HepG2 (cell line): ENCODE measurements at regions not wholly inside any gene's neighbourhood (a gene's known extent, or its start where the extent isn't known, plus 50 kb on each side); places are given as distances from the start of the nearest gene placed in this dataset.

Experiments used
- ATAC-seq: fragments of 200-7000 bp; cut with Tn5 transposase; 3 replicates; pipeline ENCODE4 v1.9.1; 2020; ENCODE audit warnings: mild to moderate bottlenecking, moderate library complexity
- BruUV-seq: library from RNA; stranded (reverse); fragments of 400-500 nt; replicated peaks from 2 replicates; lab custom pipeline; 2021; lab: Mats Ljungman, UMichigan
- CTCF ChIA-PET: fragments of 300-600 bp; formaldehyde crosslinking; extraction: SDS; loops from one replicate; lab custom pipeline; 2021; ENCODE audit warnings: low total read pairs, inconsistent platforms, low intra/inter-chr PET ratio; lab: Yijun Ruan, JAX
- POLR2A ChIA-PET: fragments of 350-600 bp; sonication (Branson Sonifier 250); formaldehyde crosslinking; loops from one replicate; lab custom pipeline; 2020; ENCODE audit warnings: antibody characterized with exemption, inconsistent platforms; lab: Yijun Ruan, JAX
- DNase-seq: peaks from one replicate; pipeline ENCODE4 v3.0.0-alpha.2; 2015; ENCODE audit warnings: low spot score
- FAIRE-seq: peaks from 3 replicates; lab custom pipeline; 2011; peaks lifted over from hg19 to GRCh38; lab: Jason Lieb, UNC
- H2AFZ ChIP-seq: one replicate; pipeline ENCODE4 v1.6.1; 2011; ENCODE audit warnings: low read length, inconsistent platforms
- H3K27ac ChIP-seq: fragments of 300-600 bp; 3 replicates; pipeline ENCODE4 v1.8.0; 2011; ENCODE audit warnings: mixed run types, mild to moderate bottlenecking, mixed read lengths, low read length, inconsistent platforms; ENCODE audit not compliant: insufficient read depth; ENCODE audit errors: extremely low read length
- H3K27me3 ChIP-seq, 2 experiments: fragments of 200-600 bp in 1 of 2; 2 replicates in 1 of 2; 3 replicates in 1 of 2; pipeline versions ENCODE4 v1.6.0 to v1.8.0; 2011; ENCODE audit warnings: low read length in 2 of 2, mild to moderate bottlenecking in 2 of 2, moderate library complexity in 2 of 2, inconsistent platforms in 1 of 2; ENCODE audit not compliant: insufficient read depth in 2 of 2, control insufficient read depth in 1 of 2
- H3K36me3 ChIP-seq, 2 experiments: fragments of 200-600 bp in 1 of 2; replicated peaks in 1 of 2; 2 replicates in 1 of 2; 3 replicates in 1 of 2; pipeline versions ENCODE4 v1.5.1 to v1.8.0; 2011; ENCODE audit warnings: low read length in 2 of 2, inconsistent platforms in 1 of 2; ENCODE audit not compliant: insufficient read depth in 2 of 2, control insufficient read depth in 1 of 2
- H3K4me1 ChIP-seq: 2 replicates; pipeline ENCODE4 v1.5.1; 2012; ENCODE audit warnings: low read length, inconsistent platforms; ENCODE audit not compliant: insufficient read depth
- H3K4me2 ChIP-seq: 2 replicates; pipeline ENCODE4 v1.6.0; 2011; ENCODE audit warnings: low read depth, low read length, inconsistent platforms
- H3K4me3 ChIP-seq, 3 experiments: fragments of 200-600 bp in 1 of 3; sonication (generic), shearing (Covaris generic) in 1 of 3; replicated peaks in 1 of 3; 2 replicates each; pipeline ENCODE4 v1.5.1; 2011 to 2016; ENCODE audit warnings: low read length in 3 of 3, inconsistent platforms in 2 of 3, low read depth in 2 of 3, mild to moderate bottlenecking in 2 of 3, control low read depth in 1 of 3, mixed read lengths in 1 of 3; ENCODE audit not compliant: insufficient read depth in 1 of 3
- H3K79me2 ChIP-seq: one replicate; pipeline ENCODE4 v1.6.1; 2011; ENCODE audit warnings: low read length, inconsistent platforms; ENCODE audit not compliant: insufficient read depth
- H3K9ac ChIP-seq: 2 replicates; pipeline ENCODE4 v1.6.0; 2011; ENCODE audit warnings: mild to moderate bottlenecking, low read depth, low read length, inconsistent platforms; ENCODE audit not compliant: insufficient read depth
- H3K9me3 ChIP-seq: 2 replicates; pipeline ENCODE4 v1.5.1; 2012; ENCODE audit warnings: mild to moderate bottlenecking, low read length
- H4K20me1 ChIP-seq: 2 replicates; pipeline ENCODE4 v1.6.0; 2011; ENCODE audit warnings: inconsistent platforms, mild to moderate bottlenecking, low read length, moderate library complexity; ENCODE audit not compliant: insufficient read depth
- CBX1 ChIP-seq: IDR thresholded peaks from one replicate; pipeline ENCODE4 v1.6.1; 2016; ENCODE audit warnings: antibody characterized with exemption, low read depth
- DPF2 ChIP-seq: sonication (generic); formaldehyde crosslinking; IDR thresholded peaks from 2 replicates; pipeline ENCODE4 v1.4.0; 2020; ENCODE audit warnings: mild to moderate bottlenecking, low read depth, missing genetic modification reagents, borderline replicate concordance
- IKZF4 ChIP-seq: sonication (generic); formaldehyde crosslinking; IDR thresholded peaks from 2 replicates; pipeline ENCODE4 v1.5.1; 2020; ENCODE audit warnings: borderline replicate concordance, mild to moderate bottlenecking, low read depth, missing genetic modification reagents; ENCODE audit errors: not compliant biosample characterization
- MEF2D ChIP-seq: sonication (generic); formaldehyde crosslinking; IDR thresholded peaks from 2 replicates; pipeline ENCODE4 v1.5.1; 2020; ENCODE audit warnings: mild to moderate bottlenecking, missing genetic modification reagents
- MXD4 ChIP-seq: IDR thresholded peaks from 2 replicates; pipeline ENCODE4 v1.6.1; 2016; ENCODE audit warnings: mild to moderate bottlenecking, missing biosample characterization, missing genetic modification reagents
- NKX3-1 ChIP-seq: sonication (generic); formaldehyde crosslinking; IDR thresholded peaks from 2 replicates; pipeline ENCODE4 v1.5.0; 2020; ENCODE audit warnings: missing genetic modification reagents
- NR3C1 ChIP-seq: sonication (generic); formaldehyde crosslinking; IDR thresholded peaks from 2 replicates; pipeline ENCODE4 v1.4.0; 2020; ENCODE audit warnings: missing genetic modification reagents
- RBFOX2 ChIP-seq: fragments of 200-400 bp; formaldehyde crosslinking; IDR thresholded peaks from 2 replicates; pipeline ENCODE4 v1.6.1; 2017; ENCODE audit warnings: low read depth, mild to moderate bottlenecking, low read length
- SOX13 ChIP-seq, 3 experiments: fragments of 450-650 bp in 1 of 3; sonication (generic) in 1 of 3; formaldehyde crosslinking in 1 of 3; IDR thresholded peaks in 2 of 3; conservative IDR thresholded peaks in 1 of 3; 2 replicates each; pipeline versions ENCODE4 v1.5.0 to v1.6.1; 2016 to 2020; ENCODE audit warnings: antibody characterized with exemption in 1 of 3, mild to moderate bottlenecking in 1 of 3, missing compliant biosample characterization in 1 of 3, missing genetic modification reagents in 1 of 3, moderate library complexity in 1 of 3
- ZBTB2 ChIP-seq: sonication (generic); formaldehyde crosslinking; IDR thresholded peaks from 2 replicates; pipeline ENCODE4 v1.8.0; 2022; ENCODE audit warnings: low read depth, missing genetic modification reagents
- ZFYVE20 ChIP-seq: sonication (generic); formaldehyde crosslinking; IDR thresholded peaks from 2 replicates; pipeline ENCODE4 v1.8.0; 2023; ENCODE audit warnings: low read depth, mild to moderate bottlenecking, moderate library complexity, missing genetic modification reagents, borderline replicate concordance
- ZNF143 ChIP-seq: sonication (generic); formaldehyde crosslinking; IDR thresholded peaks from 2 replicates; pipeline ENCODE4 v1.4.0; 2020; ENCODE audit warnings: missing genetic modification reagents
- ZNF256 ChIP-seq: sonication (generic); formaldehyde crosslinking; conservative IDR thresholded peaks from 2 replicates; pipeline ENCODE4 v1.4.0; 2020; ENCODE audit warnings: missing genetic modification reagents
- ZNF34 ChIP-seq: sonication (generic); formaldehyde crosslinking; IDR thresholded peaks from 2 replicates; pipeline ENCODE4 v1.4.0; 2020; ENCODE audit warnings: mild to moderate bottlenecking, missing genetic modification reagents, borderline replicate concordance
- ZNF563 ChIP-seq: sonication (generic); formaldehyde crosslinking; IDR thresholded peaks from 2 replicates; pipeline ENCODE4 v1.8.0; 2022; ENCODE audit warnings: mild to moderate bottlenecking, moderate library complexity, missing genetic modification reagents
- ZNF674 ChIP-seq: sonication (generic); formaldehyde crosslinking; IDR thresholded peaks from 2 replicates; pipeline ENCODE4 v1.5.0; 2020; ENCODE audit warnings: low read depth, mild to moderate bottlenecking, missing genetic modification reagents
- ZNF687 ChIP-seq: sonication (generic); formaldehyde crosslinking; IDR thresholded peaks from 2 replicates; pipeline ENCODE4 v1.5.1; 2020; ENCODE audit warnings: mild to moderate bottlenecking, missing genetic modification reagents, moderate library complexity
- WGBS: methylation state at CpG from one replicate; pipeline ENCODE4 v1.1.6; 2017; ENCODE audit warnings: low lambda C conversion rate; 5-methylcytosine and 5-hydroxymethylcytosine counted together
- in situ Hi-C: cut with HindIII; loops from 2 replicates; pipeline ENCODE4 v1.10.0; 2017; ENCODE audit warnings: low pct_unique_long_range_greater_than_20kb; ENCODE audit not compliant: extremely low pct_ligation_motif_present
- intact Hi-C: fragments of 100-400 bp; cut with micrococcal nuclease; formaldehyde crosslinking; loops from one replicate; pipeline ENCODE4 v1.10.0; 2022; ENCODE audit not compliant: unreplicated experiment

- Histone ChIP-seq H2AFZ (no peak overlapping the region), H3K4me2 (no peak overlapping the region), H3K4me3 (no peak overlapping the region), H3K36me3 (no peaks in the 10 kb centered on the region), H3K4me1 (peaks cover 6% of the 10 kb centered on the region), H3K9ac (no peak overlapping the region), H3K27ac (no peak overlapping the region), H4K20me1 (no peaks in the 10 kb centered on the region), H3K9me3 (no peaks in the 10 kb centered on the region), H3K79me2 (no peaks in the 10 kb centered on the region), H3K27me3 (no peaks in the 10 kb centered on the region; a peak in 1 of 5 replicates)
- DNase-seq (no peak), FAIRE-seq (no peak), ATAC-seq (no peak)
- 41% methylated on average over 7 of the region's 7 CpGs for WGBS
- intact Hi-C loops (no loop called here), in situ Hi-C loops (no loop called here)
- POLR2A ChIA-PET, result no interaction called here
- BruUV-seq, result no TSS peak
- no peak for TF ChIP-seq RBFOX2
- TF ChIP-seq DPF2, result no peak
- TF ChIP-seq MXD4 (CRISPR knock-in tag), result no peak
- TF ChIP-seq ZNF34 (CRISPR knock-in tag), result no peak
- TF ChIP-seq ZFYVE20 (CRISPR knock-in tag), result no peak
- no peak for TF ChIP-seq IKZF4 (CRISPR knock-in tag)
- TF ChIP-seq ZBTB2 (CRISPR knock-in tag), result no peak
- TF ChIP-seq NKX3-1, result no peak
- no peak for TF ChIP-seq CBX1
- no peak for TF ChIP-seq ZNF674
- no peak for TF ChIP-seq ZNF143
- no peak for TF ChIP-seq ZNF687 (CRISPR knock-in tag)
- TF ChIP-seq NR3C1 (CRISPR knock-in tag), result no peak
- no peak for TF ChIP-seq ZNF256 (CRISPR knock-in tag)
- TF ChIP-seq SOX13 (IDR thresholded peaks at IDR 0.05), result no peak
- no peak for TF ChIP-seq SOX13 (CRISPR knock-in tag; conservative IDR thresholded peaks at IDR 0.05 in 1 of 2, IDR thresholded peaks at IDR 0.05 in 1 of 2)
- no peak for TF ChIP-seq ZNF563
- no peak for TF ChIP-seq MEF2D
- CTCF ChIA-PET, result no interaction called here
Measured at GRCh38 chr11:27193434-27194225, 153.0 kb downstream of the BBOX1 start.
